ENCODE measurements at regions not wholly inside any gene's neighbourhood (a gene's known extent, or its start where the extent isn't known, plus 50 kb on each side); places are given as distances from the start of the nearest gene placed in this dataset.
"Not testable (repeated sequence)": the region's sequence is repeated elsewhere in the genome, so short reads cannot be mapped to it uniquely, and the experiment has no call there.

DNA sequence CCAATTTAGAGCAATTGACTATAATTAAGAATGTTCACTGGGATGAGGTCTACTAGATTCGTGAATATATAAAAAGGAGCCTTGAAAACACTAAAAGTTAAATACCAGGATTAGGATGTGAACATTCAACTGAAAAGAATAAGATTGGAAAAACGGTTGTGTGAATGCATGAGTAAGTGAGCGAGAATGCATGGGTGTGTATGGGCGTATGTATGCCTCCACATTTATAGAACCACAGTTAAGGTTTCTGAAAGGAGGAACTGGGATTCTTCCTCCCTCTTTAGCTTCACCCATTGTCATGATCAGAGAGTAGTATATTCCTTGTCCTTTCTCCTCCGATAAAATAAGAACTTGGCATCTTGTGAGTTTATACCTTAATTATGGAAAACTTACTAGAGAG is 151.1 kb upstream of the UBE2E3 start:
- DNase-seq = no peak

- DNase-seq = no peak
These were observed 151.6 kb upstream of the UBE2E3 start for GRCh38 chr2:180828756-180829155.

DNA sequence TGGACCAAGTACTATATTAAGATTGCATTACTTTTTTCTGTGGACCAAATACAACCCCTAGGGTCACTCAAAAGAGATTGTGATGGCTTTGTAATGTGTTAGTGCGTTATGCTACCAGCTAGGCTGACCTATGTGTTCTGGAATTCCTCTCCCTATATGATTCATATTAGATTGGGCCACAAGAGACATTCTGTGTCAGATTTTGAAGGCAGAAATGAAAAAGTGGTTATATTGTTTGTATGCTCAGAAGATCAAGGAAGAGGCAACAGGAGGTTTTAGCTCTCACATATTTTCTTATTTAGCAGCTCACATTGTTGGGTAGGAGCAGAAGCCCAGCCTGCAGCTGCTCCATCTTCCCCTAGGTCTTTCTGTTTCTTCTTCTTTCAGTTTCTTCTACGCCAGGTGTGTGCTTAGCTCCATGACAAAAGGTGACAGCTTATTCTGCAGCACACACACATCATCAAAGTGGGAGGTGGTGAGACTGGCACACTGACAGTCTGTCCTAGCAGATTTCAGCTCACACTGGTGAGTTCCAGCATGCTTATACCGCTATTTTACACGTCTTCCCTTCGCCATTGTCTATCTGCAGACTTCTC is 156.8 kb upstream of the UBE2E3 start:
- DNase-seq = no peak

DNA sequence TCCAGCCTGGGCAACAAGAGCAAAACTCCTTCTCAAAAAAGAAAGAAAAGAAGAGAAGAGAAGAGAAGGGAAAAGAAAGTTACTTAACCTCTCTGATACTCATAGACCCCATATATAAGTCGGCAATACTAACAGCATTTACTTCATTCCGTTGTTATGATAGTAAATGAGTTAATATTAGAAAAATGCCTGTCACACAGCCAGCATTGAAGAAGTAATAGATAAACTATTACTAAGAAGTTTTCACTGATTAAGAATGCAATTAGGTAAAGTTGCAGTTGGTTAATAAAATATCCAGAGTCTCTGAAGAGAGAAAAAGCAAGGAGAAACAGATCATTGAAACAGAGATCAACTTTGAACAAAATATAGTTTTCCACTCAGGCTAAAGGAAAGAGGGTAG is 161.3 kb upstream of the UBE2E3 start:
- DNase-seq = no peak

- not testable (repeated sequence) for DNase-seq
These were observed 161.7 kb upstream of the UBE2E3 start for GRCh38 chr2:180818700-180819099.

GRCh38 chr2:180799141-180799540 is 181.3 kb upstream of the UBE2E3 start:
- no peak for DNase-seq

GRCh38 chr2:180790891-180791290 is 189.5 kb upstream of the UBE2E3 start:
- no peak for DNase-seq

- no peak for DNase-seq
These were observed 193.1 kb upstream of the UBE2E3 start for GRCh38 chr2:180787330-180787729.

DNA sequence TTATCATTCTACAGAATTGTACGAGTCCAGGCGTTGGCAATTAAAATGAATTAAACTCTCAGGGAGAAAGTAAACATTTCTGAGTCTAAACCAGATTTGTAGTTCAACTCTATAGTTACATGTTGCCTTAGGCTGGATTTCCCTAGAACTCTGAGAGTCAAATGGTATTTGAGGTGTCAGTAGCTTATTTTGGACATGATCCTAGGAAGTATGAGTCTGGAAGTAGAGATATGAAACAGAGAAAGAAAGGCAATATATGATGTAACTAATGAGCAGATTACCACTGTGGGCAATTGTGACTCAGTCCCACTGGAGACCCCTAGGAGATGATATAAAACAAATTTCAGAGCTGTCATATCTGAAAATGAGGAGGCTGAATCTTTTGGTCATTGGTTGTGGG is 199.1 kb upstream of the UBE2E3 start:
- DNase-seq = no peak

DNA sequence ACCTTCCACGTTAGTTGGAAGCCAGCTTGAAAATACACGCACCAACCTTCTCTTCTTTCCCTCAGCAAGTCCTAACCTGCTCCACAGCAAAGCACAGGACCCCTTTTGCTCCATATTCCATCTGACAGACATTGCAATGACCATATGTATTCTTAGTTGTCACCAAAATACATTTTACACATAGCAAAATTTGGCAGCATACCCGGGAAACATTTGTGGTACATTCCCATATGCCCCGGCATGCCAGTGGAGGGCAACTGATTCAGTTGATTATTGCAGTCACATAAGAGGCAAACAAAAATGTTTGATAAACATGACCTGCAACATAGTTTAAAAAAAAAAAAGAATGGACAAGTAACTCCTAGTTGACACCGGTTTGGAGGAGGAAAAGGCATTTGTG is 202.1 kb upstream of the UBE2E3 start:
- no peak for DNase-seq

DNA sequence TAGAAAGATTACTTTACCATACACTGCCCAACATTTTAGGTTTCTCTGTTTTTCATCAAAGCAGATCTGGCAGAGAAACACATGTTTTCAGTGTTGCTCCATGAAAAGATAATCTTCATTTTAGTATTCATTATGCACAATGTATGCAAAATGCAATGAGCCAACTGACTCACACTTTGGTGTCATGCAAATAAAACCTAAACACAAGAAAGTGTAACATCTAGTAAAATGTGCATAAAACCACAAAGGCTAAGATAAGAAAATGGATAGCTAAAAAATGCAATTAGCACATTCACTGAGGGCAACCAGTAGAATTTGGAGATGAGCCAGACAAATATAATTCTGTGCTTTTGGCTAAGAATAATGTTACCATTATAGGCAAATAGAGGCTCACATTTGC is 203.5 kb upstream of the UBE2E3 start:
- DNase-seq = no peak

- no peak for DNase-seq
These were observed 204.7 kb upstream of the UBE2E3 start for GRCh38 chr2:180775711-180776110.

GRCh38 chr2:180765316-180765715 is 215.1 kb upstream of the UBE2E3 start:
- DNase-seq = not testable (repeated sequence)

GRCh38 chr2:180763263-180763989 is 217.0 kb upstream of the UBE2E3 start:
- no peak for DNase-seq

- no peak for DNase-seq
These were observed 219.2 kb upstream of the UBE2E3 start for GRCh38 chr2:180761224-180761623.

- no peak for DNase-seq
These were observed 220.8 kb upstream of the UBE2E3 start for GRCh38 chr2:180759631-180760030.

- no peak for DNase-seq
These were observed 226.3 kb upstream of the UBE2E3 start for GRCh38 chr2:180753809-180754761.

DNA sequence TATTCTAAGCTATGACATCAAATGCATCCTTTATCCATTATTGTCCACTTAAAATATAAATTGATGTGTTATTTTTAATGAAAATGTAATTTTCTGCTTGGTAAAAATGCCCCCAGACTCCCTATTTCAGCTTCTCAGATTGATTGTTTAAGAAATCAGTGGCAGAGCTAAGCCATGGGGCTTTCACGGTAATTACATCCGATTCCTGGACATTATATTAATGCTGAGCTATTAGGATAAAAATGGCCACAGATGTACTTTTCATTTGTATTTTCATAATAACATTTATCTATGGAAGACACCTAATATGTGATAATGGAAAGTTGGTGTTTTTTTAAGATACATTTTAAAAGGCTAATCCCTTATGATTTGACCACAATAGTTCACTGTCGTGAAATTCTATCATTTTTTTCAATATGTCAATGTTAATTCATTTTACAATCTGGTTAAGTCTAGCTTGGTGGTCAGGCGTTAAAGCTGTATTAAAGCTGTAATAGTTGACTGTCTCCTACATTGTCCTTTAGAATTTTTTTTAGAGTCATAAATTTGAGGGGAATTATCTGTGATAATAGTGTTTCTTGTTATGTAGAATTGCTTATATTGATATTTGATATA is 229.0 kb upstream of the UBE2E3 start:
- DNase-seq = no peak

- DNase-seq = no peak
These were observed 232.7 kb upstream of the UBE2E3 start for GRCh38 chr2:180747728-180748127.

DNA sequence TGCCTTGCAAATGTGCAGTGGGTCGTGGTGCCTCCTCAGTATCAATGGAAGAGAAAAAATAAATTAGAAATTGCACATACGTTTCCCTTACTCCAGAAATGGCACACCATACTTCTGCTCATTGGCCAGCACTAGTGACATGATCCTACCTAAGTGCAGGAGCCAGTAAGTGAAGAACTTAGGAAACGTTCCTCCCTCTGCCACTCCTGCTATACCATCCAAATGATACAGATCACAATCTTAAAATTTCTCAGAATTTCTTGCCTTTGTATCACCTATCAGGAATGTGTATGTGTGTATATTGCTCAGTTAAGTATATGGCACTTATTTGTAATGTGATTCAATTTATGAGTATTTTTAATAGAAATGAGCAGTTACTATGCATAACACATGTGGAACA is 237.0 kb upstream of the UBE2E3 start:
- no peak for DNase-seq

DNA sequence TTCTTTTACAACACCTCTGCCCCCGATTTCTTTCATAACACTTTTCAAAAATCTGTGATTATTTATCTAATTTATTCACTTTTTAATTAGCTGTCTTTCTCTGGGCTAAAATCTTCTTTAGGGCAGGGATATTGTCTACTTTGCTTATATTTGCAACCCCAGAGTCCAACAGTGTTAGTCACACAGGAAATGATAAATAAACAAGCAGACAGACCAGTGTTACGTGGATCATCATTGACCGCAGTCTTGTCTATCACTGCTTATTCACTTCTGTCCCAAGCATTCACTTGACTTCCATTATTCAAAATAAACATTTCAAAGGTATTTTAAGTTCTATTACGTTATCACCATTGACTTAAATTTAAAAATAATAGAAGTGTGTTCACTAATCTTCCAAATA is 237.6 kb upstream of the UBE2E3 start:
- DNase-seq = no peak

GRCh38 chr2:180739070-180739469 is 241.3 kb upstream of the UBE2E3 start:
- DNase-seq = no peak

DNA sequence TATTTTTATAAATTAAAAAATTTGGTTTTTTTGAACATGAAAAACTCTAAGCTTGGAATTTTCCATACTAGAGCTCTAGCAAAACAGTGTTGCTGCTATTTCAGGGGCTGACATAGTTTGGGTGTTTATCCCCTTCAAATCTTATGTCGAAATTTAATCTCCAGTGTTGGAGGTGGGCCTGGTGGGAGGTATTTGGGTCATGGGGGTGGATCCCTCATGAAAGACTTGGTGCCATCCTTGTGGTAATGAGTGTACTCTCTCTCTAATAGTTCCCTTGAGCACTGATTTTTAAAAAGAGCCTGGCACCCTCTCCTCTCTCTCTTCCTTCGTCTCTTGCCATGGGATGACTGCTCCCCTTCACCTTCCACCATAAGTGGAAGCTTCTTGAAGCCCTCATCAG is 244.6 kb upstream of the UBE2E3 start:
- no peak for DNase-seq

All from activated gamma-delta T cell treated with Interleukin-2 at 50 U/mL for 16 hours (primary cell).